ENCODE measurements at regions not wholly inside any gene's neighbourhood (a gene's known extent, or its start where the extent isn't known, plus 50 kb on each side); places are given as distances from the start of the nearest gene placed in this dataset.
"Not testable (repeated sequence)": the region's sequence is repeated elsewhere in the genome, so short reads cannot be mapped to it uniquely, and the experiment has no call there.

- no peak for DNase-seq
Observed at GRCh38 chr4:38280323-38280706, 320.1 kb downstream of the PTTG2 start.

- DNase-seq = no peak
Observed at GRCh38 chr4:38281371-38282071, 321.3 kb downstream of the PTTG2 start.

GRCh38 chr4:38283724-38284123, 323.5 kb downstream of the PTTG2 start:
- no peak for DNase-seq

GRCh38 chr4:38284294-38285030, 324.3 kb downstream of the PTTG2 start:
- DNase-seq = no peak

GRCh38 chr4:38287101-38287851, 327.1 kb downstream of the PTTG2 start:
- no peak for DNase-seq

- DNase-seq = no peak
Observed at GRCh38 chr4:38289553-38289952, 329.4 kb downstream of the PTTG2 start.

- no peak for DNase-seq
Observed at GRCh38 chr4:38290366-38290765, 330.2 kb downstream of the PTTG2 start.

GRCh38 chr4:38290914-38291313, 330.7 kb downstream of the PTTG2 start:
- DNase-seq = no peak

GRCh38 chr4:38292529-38292928, 332.3 kb downstream of the PTTG2 start:
- DNase-seq = no peak

GRCh38 chr4:38294238-38294637, 334.0 kb downstream of the PTTG2 start:
- DNase-seq = no peak

GRCh38 chr4:38297061-38297460, 336.9 kb downstream of the PTTG2 start:
- no peak for DNase-seq

GRCh38 chr4:38298868-38299713, 338.9 kb downstream of the PTTG2 start:
- no peak for DNase-seq

GRCh38 chr4:38302910-38303309, 342.7 kb downstream of the PTTG2 start:
- no peak for DNase-seq

GRCh38 chr4:38304460-38304859, 344.3 kb downstream of the PTTG2 start:
- DNase-seq = not testable (repeated sequence)

- peak; percentile 75 for DNase-seq
Observed at GRCh38 chr4:38306482-38307071, 346.4 kb downstream of the PTTG2 start.

- peak; percentile 65 for DNase-seq
Observed at GRCh38 chr4:38308728-38309311, 348.6 kb downstream of the PTTG2 start.

- DNase-seq = peak; percentile 25
Observed at GRCh38 chr4:38309471-38309870, 349.3 kb downstream of the PTTG2 start.

GRCh38 chr4:38310446-38311043, 350.3 kb downstream of the PTTG2 start:
- no peak for DNase-seq

GRCh38 chr4:38311495-38312126, 351.4 kb downstream of the PTTG2 start:
- no peak for DNase-seq

GRCh38 chr4:38313175-38313574, 350.8 kb upstream of the KLF3 start:
- DNase-seq = no peak

GRCh38 chr4:38313999-38314561, 349.9 kb upstream of the KLF3 start:
- no peak for DNase-seq

Data from midbrain (tissue), 1 donor.